Caco-2 (cell line): ENCODE measurements at regions not wholly inside any gene's neighbourhood (a gene's known extent, or its start where the extent isn't known, plus 50 kb on each side); places are given as distances from the start of the nearest gene placed in this dataset.

Experiments
- BruUV-seq: library from RNA; stranded (reverse); fragments of 400-500 nt; replicated peaks from 2 replicates; lab custom pipeline; 2021; lab: Mats Ljungman, UMichigan
- CTCF ChIA-PET: fragments of 300-600 bp; sonication (Branson Sonifier 250); formaldehyde crosslinking; loops from one replicate; lab custom pipeline; 2022; ENCODE audit warnings: antibody characterized with exemption; lab: Charles Lee
- POLR2A ChIA-PET: fragments of 300-600 bp; sonication (Branson Sonifier 250); formaldehyde crosslinking; loops from one replicate; lab custom pipeline; 2022; ENCODE audit warnings: antibody characterized with exemption; lab: Charles Lee
- DNase-seq, 2 experiments: peaks; one replicate each; pipeline versions ENCODE4 v3.0.0 to v3.0.0-alpha.2; 2020 to 2022
- H3K27me3 ChIP-seq: replicated peaks from 2 replicates; pipeline ENCODE4 v1.6.0; 2011; ENCODE audit warnings: low read length; ENCODE audit not compliant: control insufficient read depth, insufficient read depth
- H3K36me3 ChIP-seq: 2 replicates; pipeline ENCODE4 v1.5.1; 2011; ENCODE audit warnings: low read length; ENCODE audit not compliant: control insufficient read depth, insufficient read depth
- H3K4me1 ChIP-seq: fragments of 250-450 bp; sonication (Bioruptor Pico); 2 replicates; pipeline ENCODE4 v1.5.1; 2020; ENCODE audit warnings: mild to moderate bottlenecking
- H3K4me3 ChIP-seq: 2 replicates; pipeline ENCODE4 v1.5.1; 2011; ENCODE audit warnings: low read depth, mild to moderate bottlenecking, control low read depth, low read length
- H3K9me3 ChIP-seq: fragments of 250-450 bp; sonication (Bioruptor Pico); 2 replicates; pipeline ENCODE4 v1.5.1; 2020; ENCODE audit warnings: mild to moderate bottlenecking, moderate library complexity
- H3K27ac Mint-ChIP-seq: one replicate; pipeline ENCODE4 v1.8.0; 2022; ENCODE audit warnings: mixed read lengths; ENCODE audit not compliant: unreplicated experiment
- H3K27me3 Mint-ChIP-seq: one replicate; pipeline ENCODE4 v1.8.0; 2022; ENCODE audit warnings: mixed read lengths; ENCODE audit not compliant: insufficient read depth, unreplicated experiment
- H3K36me3 Mint-ChIP-seq: one replicate; pipeline ENCODE4 v1.8.0; 2022; ENCODE audit warnings: mild to moderate bottlenecking, mixed read lengths; ENCODE audit not compliant: insufficient read depth, unreplicated experiment
- H3K4me1 Mint-ChIP-seq: one replicate; pipeline ENCODE4 v1.8.0; 2022; ENCODE audit warnings: low read depth, mixed read lengths; ENCODE audit not compliant: unreplicated experiment
- H3K4me3 Mint-ChIP-seq: one replicate; pipeline ENCODE4 v1.8.0; 2022; ENCODE audit warnings: mild to moderate bottlenecking, moderate library complexity, mixed read lengths; ENCODE audit not compliant: unreplicated experiment
- H3K9me3 Mint-ChIP-seq: one replicate; pipeline ENCODE4 v1.8.0; 2022; ENCODE audit warnings: mixed read lengths; ENCODE audit not compliant: unreplicated experiment
- CTCF ChIP-seq, 2 experiments: fragments of 200-600 bp in 1 of 2; IDR thresholded peaks; 1 replicate in 1 of 2; 2 replicates in 1 of 2; pipeline versions ENCODE4 v1.5.1 to v1.8.0; 2011 to 2022; ENCODE audit warnings: antibody characterized with exemption in 1 of 2, control low read depth in 1 of 2, inconsistent platforms in 1 of 2, low read depth in 1 of 2, low read length in 1 of 2, mild to moderate bottlenecking in 1 of 2, moderate library complexity in 1 of 2; ENCODE audit not compliant: insufficient read depth in 1 of 2, severe bottlenecking in 1 of 2, unreplicated experiment in 1 of 2
- intact Hi-C: fragments of 100-400 bp; cut with micrococcal nuclease; formaldehyde crosslinking; loops from one replicate; pipeline ENCODE4 v1.10.0; 2022; ENCODE audit not compliant: unreplicated experiment

- Mint-ChIP-seq H3K36me3 (no peaks in the 10 kb centered on the region), H3K4me1 (peaks cover 7% of the 10 kb centered on the region), H3K27me3 (no peaks in the 10 kb centered on the region), H3K27ac (peak overlapping the region; percentile 8), H3K4me3 (no peak overlapping the region), H3K9me3 (no peaks in the 10 kb centered on the region)
- no peak for TF ChIP-seq CTCF (IDR thresholded peaks at IDR 0.05; ENCODE audit: insufficient read depth in 1 of 2, low read depth in 1 of 2, low read length in 1 of 2, severe bottlenecking in 1 of 2, unreplicated experiment in 1 of 2)
- Histone ChIP-seq H3K9me3 (no peaks in the 10 kb centered on the region), H3K36me3 (no peaks in the 10 kb centered on the region), H3K4me1 (peaks cover 14% of the 10 kb centered on the region; the same call in 1 of the 2 replicates), H3K4me3 (no peak overlapping the region), H3K27me3 (no peaks in the 10 kb centered on the region)
- BruUV-seq, result no TSS peak
- CTCF ChIA-PET, result interaction anchor here (0.9 kb wide), 1 partner anchor 51 kb away, joined by 3 read pairs; no protein-coding TSS in a partner anchor
- POLR2A ChIA-PET, result interaction anchor here (0.6 kb wide), 1 partner anchor 88 kb away, joined by 3 read pairs; no protein-coding TSS in a partner anchor
- intact Hi-C loops, result loop anchor here (1.0 to 5.0 kb wide), 2 partner anchors 398 to 489 kb away; partner anchors contain the start of gene SATB2
- DNase-seq, result peak; percentile 59 to 72
Measured at GRCh38 chr2:198968545-198968944, 489.2 kb downstream of the SATB2 start.

- H3K4me1 Mint-ChIP-seq, result peaks cover 7% of the 10 kb centered on the region
- no peak overlapping the region for H3K4me3 ChIP-seq
- ChIA-PET POLR2A (no interaction called here), CTCF (no interaction called here)
- H3K4me3 Mint-ChIP-seq, result no peak overlapping the region
- intact Hi-C loops, result loop anchor here (5.0 kb wide), 1 partner anchor 491 kb away; the partner anchor contains the start of gene SATB2
- H3K27ac Mint-ChIP-seq, result no peak overlapping the region
- H3K27me3 Mint-ChIP-seq, result no peaks in the 10 kb centered on the region
- no TSS peak for BruUV-seq
- no peaks in the 10 kb centered on the region for H3K27me3 ChIP-seq
- H3K36me3 Mint-ChIP-seq, result no peaks in the 10 kb centered on the region
- DNase-seq, result no peak
- peaks cover 14% of the 10 kb centered on the region; the same call in 1 of the 2 replicates for H3K4me1 ChIP-seq
- no peaks in the 10 kb centered on the region for H3K36me3 ChIP-seq
- no peaks in the 10 kb centered on the region for H3K9me3 Mint-ChIP-seq
- TF ChIP-seq CTCF (IDR thresholded peaks at IDR 0.05; ENCODE audit: insufficient read depth in 1 of 2, low read depth in 1 of 2, low read length in 1 of 2, severe bottlenecking in 1 of 2, unreplicated experiment in 1 of 2), result no peak
- H3K9me3 ChIP-seq, result no peaks in the 10 kb centered on the region
Measured at GRCh38 chr2:198966269-198966668, 491.5 kb downstream of the SATB2 start.

- Histone ChIP-seq H3K4me3 (no peak overlapping the region), H3K36me3 (no peaks in the 10 kb centered on the region), H3K4me1 (no peaks in the 10 kb centered on the region), H3K27me3 (no peaks in the 10 kb centered on the region), H3K9me3 (no peaks in the 10 kb centered on the region)
- Mint-ChIP-seq H3K27me3 (no peaks in the 10 kb centered on the region), H3K4me3 (no peak overlapping the region), H3K4me1 (no peaks in the 10 kb centered on the region), H3K36me3 (no peaks in the 10 kb centered on the region), H3K27ac (no peak overlapping the region), H3K9me3 (no peaks in the 10 kb centered on the region)
- intact Hi-C loops, result no loop called here
- DNase-seq, result no peak
- no TSS peak for BruUV-seq
- TF ChIP-seq CTCF (IDR thresholded peaks at IDR 0.05; ENCODE audit: insufficient read depth in 1 of 2, low read depth in 1 of 2, low read length in 1 of 2, severe bottlenecking in 1 of 2, unreplicated experiment in 1 of 2), result no peak
- CTCF ChIA-PET, result no interaction called here
- POLR2A ChIA-PET, result no interaction called here
Measured at GRCh38 chr2:198961547-198961946, 496.2 kb downstream of the SATB2 start.
